ENCODE measurements at regions not wholly inside any gene's neighbourhood (a gene's known extent, or its start where the extent isn't known, plus 50 kb on each side); places are given as distances from the start of the nearest gene placed in this dataset.
"Not testable (repeated sequence)": the region's sequence is repeated elsewhere in the genome, so short reads cannot be mapped to it uniquely, and the experiment has no call there.

- H3K27ac ChIP-seq (replicated peaks): no peak overlapping the region
- DNase-seq: no peak
- H3K4me3 ChIP-seq: no peak overlapping the region
- intact Hi-C loops (cut with micrococcal nuclease): no loop called here
- H3K4me1 ChIP-seq: no peaks in the 10 kb centered on the region
- no peak for TF ChIP-seq CTCF (IDR thresholded peaks at IDR 0.05; ENCODE audit: borderline replicate concordance)
- no peaks in the 10 kb centered on the region for H3K36me3 ChIP-seq
- no peaks in the 10 kb centered on the region for H3K27me3 ChIP-seq (ENCODE audit: low read depth)
- peaks cover 31% of the 10 kb centered on the region for H3K9me3 ChIP-seq (replicated peaks)
Measured at GRCh38 chr5:18000744-18001143, 366.5 kb downstream of the TAF11L14 start.

GRCh38 chr5:18003312-18003711 lies 369.1 kb downstream of the TAF11L14 start:
- H3K36me3 ChIP-seq: no peaks in the 10 kb centered on the region
- no peak for DNase-seq
- intact Hi-C loops (cut with micrococcal nuclease): no loop called here
- H3K4me3 ChIP-seq: no peak overlapping the region
- no peak overlapping the region for H3K27ac ChIP-seq (replicated peaks)
- no peaks in the 10 kb centered on the region for H3K4me1 ChIP-seq
- H3K9me3 ChIP-seq (replicated peaks): peaks cover 31% of the 10 kb centered on the region
- no peaks in the 10 kb centered on the region for H3K27me3 ChIP-seq (ENCODE audit: low read depth)
- no peak for TF ChIP-seq CTCF (IDR thresholded peaks at IDR 0.05; ENCODE audit: borderline replicate concordance)

GRCh38 chr5:18003784-18004183 lies 369.5 kb downstream of the TAF11L14 start:
- Histone ChIP-seq H3K9me3 (replicated peaks) (peaks cover 31% of the 10 kb centered on the region), H3K4me3 (no peak overlapping the region), H3K27ac (replicated peaks) (no peak overlapping the region), H3K4me1 (no peaks in the 10 kb centered on the region), H3K36me3 (no peaks in the 10 kb centered on the region), H3K27me3 (ENCODE audit: low read depth) (no peaks in the 10 kb centered on the region)
- no peak for TF ChIP-seq CTCF (IDR thresholded peaks at IDR 0.05; ENCODE audit: borderline replicate concordance)
- no peak for DNase-seq
- intact Hi-C loops (cut with micrococcal nuclease): no loop called here

GRCh38 chr5:18006235-18006634 lies 372.0 kb downstream of the TAF11L14 start:
- DNase-seq; H3K4me1 ChIP-seq; intact Hi-C loops (cut with micrococcal nuclease); H3K4me3 ChIP-seq; H3K27ac ChIP-seq (replicated peaks); H3K36me3 ChIP-seq; H3K27me3 ChIP-seq (ENCODE audit: low read depth): not testable (repeated sequence)
- H3K9me3 ChIP-seq (replicated peaks): peaks cover 31% of the 10 kb centered on the region

GRCh38 chr5:18008940-18009339 lies 374.7 kb downstream of the TAF11L14 start:
- no peak overlapping the region for H3K4me3 ChIP-seq
- no peak for TF ChIP-seq CTCF (IDR thresholded peaks at IDR 0.05; ENCODE audit: borderline replicate concordance)
- intact Hi-C loops (cut with micrococcal nuclease): no loop called here
- H3K27me3 ChIP-seq (ENCODE audit: low read depth): no peaks in the 10 kb centered on the region
- DNase-seq: no peak
- peaks cover 11% of the 10 kb centered on the region for H3K9me3 ChIP-seq (replicated peaks)
- H3K27ac ChIP-seq (replicated peaks): no peak overlapping the region
- no peaks in the 10 kb centered on the region for H3K4me1 ChIP-seq
- H3K36me3 ChIP-seq: no peaks in the 10 kb centered on the region

GRCh38 chr5:18010053-18010452 lies 375.8 kb downstream of the TAF11L14 start:
- TF ChIP-seq CTCF (IDR thresholded peaks at IDR 0.05; ENCODE audit: borderline replicate concordance): no peak
- H3K4me1 ChIP-seq: no peaks in the 10 kb centered on the region
- H3K4me3 ChIP-seq: no peak overlapping the region
- intact Hi-C loops (cut with micrococcal nuclease): no loop called here
- peaks cover 1% of the 10 kb centered on the region for H3K9me3 ChIP-seq (replicated peaks)
- no peaks in the 10 kb centered on the region for H3K27me3 ChIP-seq (ENCODE audit: low read depth)
- H3K27ac ChIP-seq (replicated peaks): no peak overlapping the region
- no peak for DNase-seq
- no peaks in the 10 kb centered on the region for H3K36me3 ChIP-seq

Data from left ventricle myocardium inferior (tissue), 1 donor.